Hypothalamus (tissue), 51 donors: ENCODE measurements at regions not wholly inside any gene's neighbourhood (a gene's known extent, or its start where the extent isn't known, plus 50 kb on each side); places are given as distances from the start of the nearest gene placed in this dataset.

Experiments
- DNase-seq, 51 donors: peaks; one replicate each; lab custom pipeline; 2025; lab: John Stamatoyannopoulos, UW

DNA sequence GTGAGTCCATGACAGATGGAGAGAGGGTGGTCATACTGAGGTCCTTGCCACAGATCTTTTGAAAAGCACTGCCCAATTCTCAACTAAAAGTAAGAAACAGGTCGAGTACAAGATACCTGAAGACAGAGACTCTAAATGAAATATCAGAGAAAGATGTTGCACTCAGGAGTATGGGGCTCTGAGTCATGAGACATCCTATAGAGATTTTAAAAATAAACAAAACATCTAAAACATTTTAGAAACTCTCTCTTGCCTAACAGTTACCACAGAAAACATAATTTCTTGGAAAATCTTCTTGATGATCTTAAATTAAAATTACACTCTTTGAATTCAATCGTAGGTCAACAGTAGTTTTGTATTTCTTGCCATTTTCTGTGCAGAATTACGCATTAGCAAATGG is 348.9 kb upstream of the MARCKS start:
- no peak for DNase-seq

DNA sequence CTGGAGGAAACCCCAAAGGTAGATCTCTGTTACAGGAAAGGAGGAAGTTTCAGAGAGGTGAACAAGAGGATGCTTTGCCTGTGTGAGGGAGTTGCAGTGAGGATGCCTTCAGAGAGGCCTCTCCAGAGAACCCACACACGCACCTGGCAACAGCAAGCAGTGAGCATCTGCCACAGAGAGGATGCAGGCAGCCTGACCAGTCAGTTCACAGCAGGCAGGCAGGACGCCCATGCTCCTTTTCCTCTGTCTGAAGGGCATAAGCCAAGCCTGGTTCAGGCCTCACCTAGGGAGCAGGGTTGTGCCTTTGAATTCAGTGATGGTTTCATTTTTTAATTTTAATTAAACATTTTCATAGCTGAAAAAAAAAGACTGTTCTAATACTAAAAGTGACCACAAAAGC is 346.0 kb upstream of the MARCKS start:
- no peak for DNase-seq

DNA sequence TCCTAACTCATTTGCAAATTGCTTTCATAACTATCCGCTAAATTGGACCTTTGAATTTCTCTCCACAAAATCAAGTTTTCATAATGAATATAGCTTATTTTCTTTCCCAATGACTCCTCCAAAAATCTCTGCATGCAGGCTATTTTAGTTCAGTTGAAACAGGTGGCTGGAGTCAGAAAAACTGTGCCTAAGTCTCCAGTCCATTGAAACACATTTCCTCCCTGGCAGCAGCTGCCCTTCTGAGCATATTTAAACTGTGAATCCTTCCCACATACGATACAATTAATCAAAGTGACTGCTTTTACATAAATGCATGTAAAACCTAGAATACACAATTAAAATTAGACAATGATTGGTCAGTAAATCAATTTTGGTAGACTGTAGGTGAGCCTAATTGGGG is 344.6 kb upstream of the MARCKS start:
- DNase-seq, result no peak

DNA sequence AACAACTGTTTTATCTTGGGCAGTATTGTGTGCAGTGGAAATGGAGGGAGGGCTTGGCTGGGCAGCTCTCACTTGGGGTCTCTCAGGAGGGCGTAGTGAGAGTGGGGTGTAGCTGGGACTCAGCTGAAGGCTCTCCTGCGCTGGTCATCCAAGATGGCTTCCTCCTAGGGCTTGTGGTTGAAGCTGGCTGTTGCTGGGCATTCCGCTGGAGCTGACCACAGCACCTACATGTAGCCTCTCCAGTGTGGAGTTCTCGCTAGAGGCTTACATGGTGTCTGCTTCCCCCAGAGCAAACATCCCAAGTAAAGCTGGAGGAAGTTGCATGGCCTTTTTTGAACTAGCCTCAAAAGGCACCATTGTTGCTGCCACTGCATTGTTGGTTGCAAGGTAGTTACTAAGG is 344.1 kb upstream of the MARCKS start:
- no peak for DNase-seq

DNA sequence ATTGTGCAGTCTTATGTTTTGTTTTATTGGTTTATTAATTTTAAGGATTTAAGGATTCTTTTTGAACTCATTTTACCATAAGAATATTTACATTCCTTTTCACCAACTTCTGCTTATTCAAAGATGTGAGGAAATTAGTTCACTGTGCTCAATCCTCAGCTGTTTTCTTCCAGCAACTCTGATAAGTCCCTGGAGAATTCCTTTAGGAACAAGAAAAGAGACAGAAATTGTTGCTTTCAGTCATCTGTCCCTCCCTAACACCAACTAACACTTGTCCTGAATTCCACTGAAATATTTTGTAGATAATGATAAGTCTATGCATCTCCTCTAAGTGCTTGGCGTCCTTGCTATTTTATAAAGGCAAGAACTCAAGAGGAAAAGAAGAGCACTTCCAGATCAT is 334.8 kb upstream of the MARCKS start:
- no peak for DNase-seq

DNA sequence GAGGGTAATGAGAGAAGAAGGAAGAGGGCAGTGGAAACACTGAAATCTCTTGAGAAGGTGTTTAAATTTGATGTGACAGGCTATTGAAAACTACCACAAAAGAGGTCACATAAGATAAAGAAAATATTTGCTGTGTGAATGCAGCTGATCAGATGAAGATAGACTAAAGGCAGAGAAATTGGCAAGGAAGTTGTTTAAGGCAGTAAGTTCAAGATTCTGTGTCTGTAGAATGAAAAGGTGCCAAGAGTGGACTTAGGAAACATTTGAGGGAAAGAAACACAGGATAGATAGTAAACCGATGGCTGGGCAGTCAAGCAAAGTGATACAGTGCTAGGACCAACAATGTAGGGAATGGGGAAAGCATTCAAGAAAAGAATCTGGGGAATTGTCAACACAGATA is 332.3 kb upstream of the MARCKS start:
- DNase-seq, result no peak

DNA sequence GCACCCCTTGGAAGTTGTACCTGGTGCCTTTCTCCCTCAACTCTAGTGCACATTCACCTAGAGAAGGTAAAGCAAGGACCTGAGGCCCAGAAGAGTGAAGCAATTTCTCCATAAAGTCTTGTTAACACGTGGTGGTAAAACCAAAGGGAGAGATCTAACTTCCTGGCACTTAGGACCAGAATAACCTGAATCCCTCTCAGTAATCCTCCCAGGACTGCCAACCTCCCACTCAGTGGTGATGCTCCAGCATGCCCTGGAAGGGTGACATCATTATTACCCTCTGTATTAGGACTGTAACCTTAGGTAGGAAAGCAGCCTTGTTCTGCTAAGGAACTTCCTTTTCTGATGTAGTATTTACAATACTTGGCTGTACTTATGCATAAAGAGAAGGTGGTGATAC is 330.6 kb upstream of the MARCKS start:
- no peak for DNase-seq

DNA sequence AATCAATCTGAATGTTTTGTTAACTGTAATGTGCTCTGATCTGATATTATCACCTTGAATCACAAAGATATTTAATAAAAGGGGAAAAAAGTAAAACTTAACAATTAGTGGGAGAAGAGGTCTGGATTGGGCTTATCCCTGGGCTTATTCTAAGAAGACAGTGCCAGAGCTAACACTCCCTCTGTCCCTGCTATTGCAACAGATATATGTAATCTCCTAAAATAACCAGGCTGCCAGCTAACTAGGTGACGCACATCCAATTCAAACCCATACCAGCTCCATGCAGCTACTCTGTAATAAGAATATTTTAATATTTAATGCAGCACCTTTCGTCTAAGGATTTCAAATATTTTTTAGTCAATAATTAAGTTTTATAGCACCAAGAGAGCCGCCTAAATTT is 330.1 kb upstream of the MARCKS start:
- no peak for DNase-seq

DNA sequence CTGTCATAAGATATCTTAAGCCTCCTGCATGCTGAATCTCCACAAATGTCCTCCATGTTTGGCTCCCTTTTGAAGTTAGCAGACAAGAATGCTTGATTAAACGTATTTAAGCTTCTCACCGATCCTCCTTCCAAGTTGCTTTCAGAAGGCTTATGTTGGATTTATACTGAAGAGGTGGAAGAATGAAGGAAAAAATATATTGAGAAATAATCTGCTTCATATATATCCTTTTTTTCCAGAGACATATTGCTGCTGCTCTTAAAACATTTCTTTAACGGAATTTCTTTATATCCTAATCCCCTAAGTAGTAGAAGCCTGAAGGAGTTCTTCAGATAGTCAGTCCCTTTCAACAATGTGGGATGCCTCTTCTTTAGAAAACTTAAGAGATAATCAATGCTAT is 329.0 kb upstream of the MARCKS start:
- DNase-seq, result no peak

DNA sequence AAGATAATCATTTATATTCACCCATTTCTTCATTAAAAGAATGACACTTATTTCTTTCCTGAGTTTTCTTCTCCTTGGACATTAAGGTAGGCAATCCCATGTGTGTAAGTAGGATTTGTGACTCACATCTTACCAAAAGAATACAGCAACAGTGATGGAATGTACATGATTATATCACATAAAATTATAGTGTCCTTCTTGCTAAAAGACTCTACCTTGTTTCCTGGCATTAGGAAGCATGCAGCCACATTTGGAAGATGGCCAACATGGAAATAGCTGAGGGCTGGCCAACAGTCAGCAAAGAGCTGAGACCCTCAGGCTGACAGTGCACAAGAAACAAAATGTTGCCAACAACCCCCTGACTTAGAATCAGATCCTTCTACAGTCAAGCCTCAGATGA is 327.9 kb upstream of the MARCKS start:
- no peak for DNase-seq

DNA sequence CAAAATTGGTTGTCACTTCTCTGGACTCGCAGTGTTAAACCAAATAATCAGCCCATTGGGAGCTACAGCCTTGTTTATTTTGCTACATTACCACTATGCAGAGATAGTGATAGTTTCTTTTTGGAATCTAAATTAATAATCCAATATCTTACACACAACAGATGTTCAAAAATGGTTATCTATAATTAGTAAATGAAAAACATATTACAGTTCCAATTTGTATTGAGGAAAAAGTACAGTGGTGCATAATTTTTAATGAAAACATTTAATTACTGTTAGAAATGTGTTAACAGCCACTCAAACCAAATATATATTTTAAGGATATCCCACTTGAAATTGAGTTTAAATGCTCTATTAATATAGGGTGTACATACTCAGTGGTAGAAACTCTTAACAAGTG is 327.3 kb upstream of the MARCKS start:
- DNase-seq, result no peak

DNA sequence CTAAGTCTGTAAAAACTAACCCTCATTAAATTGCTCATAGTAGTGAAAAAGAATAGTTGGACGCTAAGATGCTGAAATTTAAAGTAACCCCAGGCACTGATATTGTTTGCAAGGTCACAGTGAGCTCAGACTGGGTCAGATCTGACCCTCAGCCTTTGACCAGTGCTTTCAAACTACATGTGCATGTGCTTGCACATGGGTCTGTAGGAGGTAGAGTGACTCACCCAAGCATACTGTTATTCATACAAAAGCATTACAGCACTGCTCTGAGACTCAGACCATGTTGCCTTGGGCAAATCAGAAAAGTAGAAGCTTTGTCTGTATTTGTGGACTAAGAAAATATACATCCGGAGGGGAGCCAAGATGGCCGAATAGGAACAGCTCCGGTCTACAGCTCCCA is 326.4 kb upstream of the MARCKS start:
- no peak for DNase-seq

DNA sequence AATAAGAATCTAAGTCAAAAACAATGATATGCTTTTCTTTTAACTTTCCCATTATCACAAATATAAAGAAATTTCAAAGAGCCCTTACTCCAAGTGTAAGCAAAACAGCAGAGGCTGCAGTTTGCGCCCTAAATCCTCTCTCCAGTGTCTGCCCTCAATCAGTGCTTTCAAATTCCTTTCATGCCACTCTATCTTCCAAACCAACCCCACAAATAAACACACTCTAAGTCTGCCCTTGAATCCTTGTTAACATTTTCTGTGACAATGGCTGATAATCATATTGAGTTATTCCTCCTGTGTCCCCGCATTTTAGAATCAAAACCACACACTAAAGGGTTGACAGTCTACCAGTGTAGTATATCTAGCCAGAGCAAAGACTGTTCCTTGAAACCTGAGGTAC is 317.9 kb upstream of the MARCKS start:
- no peak for DNase-seq

DNA sequence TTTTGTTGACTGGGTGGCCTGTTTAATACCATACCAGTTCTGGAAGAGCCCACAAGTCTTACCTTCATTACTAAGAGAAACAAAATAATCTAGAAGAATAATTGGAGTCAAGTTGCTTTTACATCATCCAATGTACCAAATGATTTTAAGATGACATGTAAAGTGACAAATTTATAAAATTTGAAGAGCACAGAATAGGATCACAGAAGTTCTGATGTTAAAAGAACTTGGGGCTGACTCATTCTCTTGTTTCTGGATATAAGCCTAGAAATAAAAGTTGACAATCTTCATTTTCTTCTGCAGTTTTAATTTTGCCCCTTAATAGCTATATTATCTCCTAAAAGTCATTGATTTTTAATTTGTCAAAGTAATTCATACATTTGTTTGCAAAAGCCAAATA is 317.5 kb upstream of the MARCKS start:
- no peak for DNase-seq

DNA sequence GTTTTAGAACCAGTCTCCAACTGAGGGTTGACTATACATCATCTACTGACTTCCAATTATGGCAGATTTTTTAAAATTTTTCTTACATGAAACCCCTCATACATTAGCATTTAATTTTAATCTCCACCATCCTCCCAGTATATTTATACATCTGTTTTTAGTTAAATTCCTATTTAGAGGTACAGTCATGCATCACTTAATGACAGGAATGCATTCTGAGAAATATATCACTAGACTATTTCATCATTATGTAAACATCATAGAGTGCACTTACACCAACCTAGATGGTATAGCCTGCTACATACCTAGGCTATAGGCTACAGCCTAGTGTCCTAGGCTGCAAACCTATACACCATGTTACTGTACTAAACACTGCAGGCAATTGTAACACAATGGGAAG is 316.7 kb upstream of the MARCKS start:
- DNase-seq, result no peak

DNA sequence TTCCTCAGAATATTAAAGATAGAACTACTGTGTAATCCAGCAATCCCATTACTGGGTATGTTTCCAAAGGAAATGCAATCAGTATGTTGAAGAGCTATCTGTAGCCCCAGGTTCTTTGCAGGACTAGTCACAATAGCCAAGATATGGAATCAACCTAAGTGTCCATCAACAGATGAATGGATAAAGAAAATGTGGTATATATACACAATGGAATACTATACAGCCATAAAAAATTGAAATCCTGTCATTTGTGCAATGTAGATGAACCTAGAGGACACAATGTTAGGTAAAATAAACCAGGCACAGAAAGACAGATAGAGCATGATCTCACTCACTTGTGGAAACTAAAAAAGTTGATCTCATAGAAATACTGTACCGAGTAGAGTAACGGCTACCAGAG is 306.0 kb upstream of the MARCKS start:
- no peak for DNase-seq

DNA sequence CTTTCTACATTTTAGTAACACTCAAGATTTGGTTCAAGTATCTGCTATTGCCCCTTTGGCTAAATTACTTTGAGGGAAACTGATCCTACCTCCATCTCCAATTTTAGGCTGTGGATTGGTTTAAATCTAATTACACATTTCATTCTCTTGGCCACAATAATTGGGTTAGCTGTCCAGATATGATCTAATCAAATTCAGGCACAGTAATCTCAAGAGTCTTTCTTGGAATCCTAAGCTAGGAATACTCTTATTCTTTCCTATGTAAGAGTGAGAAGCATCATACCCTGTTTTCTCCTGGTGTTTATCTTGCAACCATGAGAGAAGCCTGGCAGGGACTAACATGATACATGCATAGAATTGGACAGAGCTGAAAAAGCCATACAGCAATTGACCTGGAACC is 300.4 kb upstream of the MARCKS start:
- DNase-seq, result no peak

DNA sequence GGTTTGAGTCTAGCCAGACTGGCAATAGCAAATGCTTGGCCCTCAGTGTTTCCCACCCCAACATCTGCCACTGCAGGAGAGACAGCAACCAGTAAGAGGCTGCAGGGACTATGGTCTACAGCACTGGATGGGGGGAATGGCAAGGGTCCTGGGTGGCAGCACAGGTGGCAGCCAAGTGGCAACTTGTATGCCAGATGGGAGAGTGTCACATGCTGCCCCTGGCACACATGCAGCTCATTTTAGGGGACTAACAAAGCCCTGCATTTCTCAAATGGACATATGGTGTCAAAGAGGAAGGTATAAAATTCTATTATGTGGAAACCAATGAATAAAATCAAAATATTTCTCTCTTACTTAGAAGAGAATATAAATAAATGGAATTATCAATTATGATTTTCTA is 298.7 kb upstream of the MARCKS start:
- no peak for DNase-seq

DNA sequence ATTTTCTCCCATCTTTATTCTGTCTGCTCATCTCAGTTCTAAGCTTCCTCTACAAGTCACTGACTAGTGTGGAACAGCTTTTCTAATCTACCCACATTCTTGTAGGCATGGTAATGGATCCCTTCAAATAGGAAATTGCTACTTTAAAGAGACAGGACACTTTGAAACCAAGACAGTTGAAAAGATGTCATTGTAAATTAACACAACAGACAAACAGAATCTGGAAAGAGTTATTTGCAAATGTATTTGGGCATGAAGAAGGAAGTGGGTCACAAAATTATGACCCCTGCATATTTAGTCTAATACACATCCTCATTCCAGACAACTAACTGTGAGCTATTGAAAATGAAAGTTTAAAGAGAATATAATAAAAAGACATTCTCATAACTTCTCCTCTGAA is 298.2 kb upstream of the MARCKS start:
- DNase-seq, result no peak

DNA sequence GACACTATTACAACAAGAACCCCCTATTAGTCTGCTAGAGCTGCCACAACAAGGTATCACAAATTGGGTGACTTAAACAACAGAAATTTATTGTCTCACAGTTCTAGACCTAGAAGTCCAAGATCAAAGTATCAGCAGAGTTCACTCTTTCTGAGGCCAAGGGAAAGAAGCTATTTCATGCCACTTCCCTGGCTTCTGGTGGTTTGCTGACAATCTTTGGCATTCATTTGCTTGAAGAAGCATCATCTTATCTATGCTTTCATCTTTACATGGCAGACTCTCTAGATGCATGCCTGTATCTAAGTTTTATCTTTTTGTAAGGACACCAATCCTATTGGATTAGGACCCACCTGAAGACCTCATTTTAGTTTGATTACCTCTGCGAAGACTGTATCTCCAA is 296.8 kb upstream of the MARCKS start:
- DNase-seq, result no peak

DNA sequence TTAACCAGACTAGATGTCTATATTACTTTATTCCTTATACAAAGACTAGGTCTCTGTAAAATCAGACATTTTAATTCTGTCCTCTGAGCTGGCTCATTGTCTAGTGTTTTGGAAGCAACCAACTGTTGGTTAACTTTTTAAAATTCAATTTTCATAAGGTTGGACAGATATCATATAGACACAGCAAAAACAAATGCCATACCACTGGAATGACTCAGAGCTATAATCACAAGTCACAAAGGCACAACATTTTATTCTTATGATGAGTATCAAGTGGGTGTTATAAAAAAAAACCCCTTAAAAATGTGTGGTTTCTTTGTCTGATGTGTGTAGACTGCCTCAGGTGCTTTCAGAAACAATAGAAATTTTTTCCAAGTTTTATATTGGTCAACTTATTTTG is 296.2 kb upstream of the MARCKS start:
- DNase-seq, result no peak

DNA sequence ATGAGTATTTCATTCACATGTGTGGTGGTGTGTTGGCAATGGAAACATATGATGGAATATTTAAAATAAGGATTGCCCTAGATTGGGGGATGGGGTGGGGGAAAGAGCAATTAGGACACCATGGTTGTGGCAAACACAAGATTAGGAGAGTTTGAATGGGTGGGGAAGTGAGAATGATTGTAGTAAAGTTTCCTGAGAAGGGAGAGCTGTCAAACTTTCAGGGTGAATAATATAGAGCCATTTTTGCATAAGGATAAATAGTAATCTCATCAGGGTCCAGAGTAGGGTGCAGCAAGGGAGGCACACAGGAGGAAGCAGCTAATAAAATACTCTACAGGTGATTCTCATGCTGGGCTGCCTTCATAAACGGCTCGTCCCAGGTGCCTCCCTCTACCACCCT is 294.9 kb upstream of the MARCKS start:
- no peak for DNase-seq

DNA sequence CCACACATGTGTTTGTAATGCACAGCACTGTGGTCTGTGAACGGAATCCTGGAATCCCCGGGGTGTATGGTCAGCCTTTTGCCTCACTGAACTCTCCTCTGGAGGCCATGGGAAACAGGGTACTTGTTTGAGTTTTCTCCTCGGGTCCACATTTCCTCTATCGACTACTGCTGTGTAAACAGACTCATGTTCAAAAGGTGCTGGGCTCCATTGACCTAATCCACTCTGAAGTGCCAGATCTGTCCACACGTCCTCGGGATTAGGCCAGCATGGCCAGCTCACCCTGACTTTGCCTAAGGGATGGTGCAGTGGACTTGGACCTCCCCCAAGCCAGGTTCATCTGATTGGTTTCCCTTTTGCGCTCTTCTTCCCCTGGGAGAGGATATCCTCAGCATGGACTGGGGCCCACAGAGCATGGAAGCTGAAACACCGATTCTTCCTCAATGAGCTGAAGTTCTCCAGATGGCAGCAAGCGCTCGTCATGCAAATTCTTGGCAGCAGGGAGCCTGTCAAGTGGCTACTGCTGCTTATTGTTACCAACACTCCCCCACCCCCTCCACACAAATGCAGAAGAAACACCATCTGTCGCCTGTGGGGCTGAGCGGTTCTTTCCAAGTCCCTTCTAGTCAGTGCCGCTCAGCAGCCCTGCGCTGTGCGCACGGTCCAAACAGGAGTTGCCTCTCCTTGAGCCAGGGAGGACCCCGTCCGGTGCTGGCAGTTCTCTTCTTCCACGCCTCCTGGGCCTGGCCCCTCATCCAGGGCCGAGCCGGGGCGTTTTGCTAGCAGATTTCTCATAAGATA is 292.6 kb upstream of the MARCKS start:
- DNase-seq, result peak in 50 of 51 donors; percentile 13 to 85 (median 61)
